Type B pancreatic cell (in vitro differentiated cells): ENCODE measurements at regions not wholly inside any gene's neighbourhood (a gene's known extent, or its start where the extent isn't known, plus 50 kb on each side); places are given as distances from the start of the nearest gene placed in this dataset.

Experiments used
- DNase-seq: peaks from one replicate; pipeline ENCODE4 v3.0.0; 2021; ENCODE audit warnings: mixed read lengths; ENCODE audit not compliant: unreplicated experiment; ENCODE audit errors: extremely low spot score
- H3K27ac Mint-ChIP-seq: 2 replicates; pipeline ENCODE4 v1.8.0; 2021; ENCODE audit warnings: mild to moderate bottlenecking, mixed read lengths
- H3K27me3 Mint-ChIP-seq: 2 replicates; pipeline ENCODE4 v1.8.0; 2021; ENCODE audit warnings: mixed read lengths
- H3K36me3 Mint-ChIP-seq: 2 replicates; pipeline ENCODE4 v1.8.0; 2021; ENCODE audit warnings: mixed read lengths
- H3K4me1 Mint-ChIP-seq: one replicate; pipeline ENCODE4 v1.8.0; 2021; ENCODE audit warnings: mixed read lengths; ENCODE audit not compliant: unreplicated experiment
- H3K4me3 Mint-ChIP-seq: 2 replicates; pipeline ENCODE4 v1.8.0; 2021; ENCODE audit warnings: mild to moderate bottlenecking, mixed read lengths
- H3K9me3 Mint-ChIP-seq: 2 replicates; pipeline ENCODE4 v1.8.0; 2021; ENCODE audit warnings: mixed read lengths
- CTCF ChIP-seq: fragments of 200-600 bp; sonication (generic); conservative IDR thresholded peaks from 2 replicates; pipeline ENCODE4 v1.5.0; 2021; ENCODE audit warnings: antibody characterized with exemption, mild to moderate bottlenecking

- H3K27ac Mint-ChIP-seq, result no peak overlapping the region
- DNase-seq, result no peak
- H3K4me1 Mint-ChIP-seq, result no peaks in the 10 kb centered on the region
- H3K9me3 Mint-ChIP-seq, result no peaks in the 10 kb centered on the region
- no peak for TF ChIP-seq CTCF
- H3K27me3 Mint-ChIP-seq, result peaks cover 77% of the 10 kb centered on the region
- no peaks in the 10 kb centered on the region for H3K36me3 Mint-ChIP-seq
- H3K4me3 Mint-ChIP-seq, result no peak overlapping the region
Measured at GRCh38 chr1:18055156-18055555, 52.4 kb upstream of the IGSF21 start.

- no peak for TF ChIP-seq CTCF
- no peak overlapping the region for H3K27ac Mint-ChIP-seq
- peaks cover 80% of the 10 kb centered on the region for H3K27me3 Mint-ChIP-seq
- DNase-seq, result no peak
- H3K9me3 Mint-ChIP-seq, result no peaks in the 10 kb centered on the region
- no peaks in the 10 kb centered on the region for H3K36me3 Mint-ChIP-seq
- no peaks in the 10 kb centered on the region for H3K4me1 Mint-ChIP-seq
- H3K4me3 Mint-ChIP-seq, result no peak overlapping the region
Measured at GRCh38 chr1:18056545-18056944, 51.1 kb upstream of the IGSF21 start.

DNA sequence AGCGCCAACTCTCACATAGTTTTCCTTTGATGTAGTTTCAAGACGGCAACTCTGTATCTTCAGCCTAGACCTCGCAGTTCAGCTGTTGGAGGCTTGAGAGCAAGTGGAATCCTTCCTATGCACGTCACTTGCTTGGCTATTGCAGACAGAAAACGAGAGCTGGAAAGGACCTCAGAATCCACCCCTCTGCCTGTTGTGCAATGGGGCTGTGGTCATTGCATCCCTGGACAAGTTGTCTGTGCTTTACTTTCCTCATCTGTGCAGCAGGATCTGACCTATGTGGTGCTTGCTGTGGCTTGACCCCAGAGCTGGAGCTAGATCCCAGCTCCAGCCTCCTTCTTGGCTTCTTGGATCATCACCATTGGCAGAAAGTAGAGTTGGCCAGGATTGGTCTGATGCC lies 50.0 kb upstream of the IGSF21 start:
- DNase-seq, result no peak
- Mint-ChIP-seq H3K4me1 (no peaks in the 10 kb centered on the region), H3K27me3 (peaks cover 76% of the 10 kb centered on the region), H3K36me3 (no peaks in the 10 kb centered on the region), H3K27ac (no peak overlapping the region), H3K4me3 (no peak overlapping the region), H3K9me3 (peaks cover 6% of the 10 kb centered on the region)
- no peak for TF ChIP-seq CTCF
